Skin of body (tissue), 1 donor: ENCODE measurements at regions not wholly inside any gene's neighbourhood (a gene's known extent, or its start where the extent isn't known, plus 50 kb on each side); places are given as distances from the start of the nearest gene placed in this dataset.
A peak's percentile ranks its signal among the peaks of the same experiment; 100 is the strongest.
"Not testable (repeated sequence)": the region's sequence is repeated elsewhere in the genome, so short reads cannot be mapped to it uniquely, and the experiment has no call there.

ENCODE experiments used
- DNase-seq: peaks from one replicate; lab custom pipeline; 2025; lab: John Stamatoyannopoulos, UW

- no peak for DNase-seq
Observed at GRCh38 chr2:228956701-228957474, 314.2 kb downstream of the PID1 start.

GRCh38 chr2:228949831-228950230, 321.3 kb downstream of the PID1 start:
- peak; percentile 26 for DNase-seq

GRCh38 chr2:228945710-228946109, 325.4 kb downstream of the PID1 start:
- DNase-seq = no peak

- DNase-seq = peak; percentile 84
Observed at GRCh38 chr2:228942856-228943255, 328.2 kb downstream of the PID1 start.

- DNase-seq = peak; percentile 7
Observed at GRCh38 chr2:228938629-228939028, 332.5 kb downstream of the PID1 start.

- DNase-seq = peak; percentile 43
Observed at GRCh38 chr2:228927028-228928010, 343.8 kb downstream of the PID1 start.

GRCh38 chr2:228919808-228920207, 351.3 kb downstream of the PID1 start:
- no peak for DNase-seq

- peak; percentile 67 for DNase-seq
Observed at GRCh38 chr2:228917220-228917619, 353.9 kb downstream of the PID1 start.

- peak; percentile 31 for DNase-seq
Observed at GRCh38 chr2:228916416-228917090, 354.5 kb downstream of the PID1 start.

GRCh38 chr2:228913176-228913575, 357.9 kb downstream of the PID1 start:
- no peak for DNase-seq

GRCh38 chr2:228910872-228911271, 360.2 kb downstream of the PID1 start:
- DNase-seq = not testable (repeated sequence)

- no peak for DNase-seq
Observed at GRCh38 chr2:228902176-228902575, 368.9 kb downstream of the PID1 start.

GRCh38 chr2:228901531-228901930, 369.6 kb downstream of the PID1 start:
- no peak for DNase-seq

- no peak for DNase-seq
Observed at GRCh38 chr2:228878138-228878537, 392.9 kb downstream of the PID1 start.

- DNase-seq = no peak
Observed at GRCh38 chr2:228876276-228876675, 394.8 kb downstream of the PID1 start.

- peak; percentile 73 for DNase-seq
Observed at GRCh38 chr2:228875152-228875900, 395.8 kb downstream of the PID1 start.

GRCh38 chr2:228871012-228871411, 400.1 kb downstream of the PID1 start:
- no peak for DNase-seq

GRCh38 chr2:228869636-228870264, 401.3 kb downstream of the PID1 start:
- no peak for DNase-seq

GRCh38 chr2:228867406-228867805, 403.7 kb downstream of the PID1 start:
- DNase-seq = no peak

GRCh38 chr2:228866781-228867180, 404.3 kb downstream of the PID1 start:
- DNase-seq = no peak

GRCh38 chr2:228866044-228866443, 405.0 kb downstream of the PID1 start:
- no peak for DNase-seq
